H9 (cell line): ENCODE measurements at regions not wholly inside any gene's neighbourhood (a gene's known extent, or its start where the extent isn't known, plus 50 kb on each side); places are given as distances from the start of the nearest gene placed in this dataset.

Source experiments
- DNase-seq: peaks from one replicate; pipeline ENCODE4 v3.0.0-alpha.2; 2017
- H2AFZ ChIP-seq: one replicate; pipeline ENCODE4 v1.6.1; 2013; ENCODE audit warnings: mild to moderate bottlenecking, low read length, control low read depth, moderate library complexity
- H2AK5ac ChIP-seq: 2 replicates; pipeline ENCODE4 v1.6.1; 2013; ENCODE audit warnings: low read length, control low read depth, mixed read lengths; ENCODE audit not compliant: insufficient read length
- H2BK120ac ChIP-seq: one replicate; pipeline ENCODE4 v1.6.1; 2013; ENCODE audit warnings: low read depth, mild to moderate bottlenecking, low read length, control low read depth, inconsistent platforms; ENCODE audit not compliant: poor library complexity, severe bottlenecking
- H2BK12ac ChIP-seq: 2 replicates; pipeline ENCODE4 v1.6.1; 2013; ENCODE audit warnings: low read length, control low read depth, mixed read lengths, low read depth; ENCODE audit not compliant: insufficient read length
- H2BK15ac ChIP-seq: 2 replicates; pipeline ENCODE4 v1.6.1; 2013; ENCODE audit warnings: low read depth, low read length, control low read depth
- H2BK20ac ChIP-seq: one replicate; pipeline ENCODE4 v1.6.1; 2013; ENCODE audit warnings: low read depth, mild to moderate bottlenecking, low read length, control low read depth, inconsistent platforms; ENCODE audit not compliant: poor library complexity, severe bottlenecking
- H2BK5ac ChIP-seq: 2 replicates; pipeline ENCODE4 v1.6.1; 2013; ENCODE audit warnings: low read length, control low read depth, mixed read lengths; ENCODE audit not compliant: insufficient read length
- H3K14ac ChIP-seq: 2 replicates; pipeline ENCODE4 v1.6.1; 2013; ENCODE audit warnings: low read length, control low read depth; ENCODE audit not compliant: insufficient read depth
- H3K18ac ChIP-seq: 2 replicates; pipeline ENCODE4 v1.6.1; 2013; ENCODE audit warnings: low read depth, mild to moderate bottlenecking, mixed read lengths, low read length, control low read depth; ENCODE audit not compliant: insufficient read length
- H3K23ac ChIP-seq: 2 replicates; pipeline ENCODE4 v1.6.1; 2013; ENCODE audit warnings: low read length, control low read depth, mixed read lengths, low read depth; ENCODE audit not compliant: insufficient read length
- H3K23me2 ChIP-seq: 2 replicates; pipeline ENCODE4 v1.6.1; 2013; ENCODE audit warnings: low read depth, mild to moderate bottlenecking, mixed read lengths, low read length, control low read depth; ENCODE audit not compliant: insufficient read length, poor library complexity, severe bottlenecking
- H3K27ac ChIP-seq: 2 replicates; pipeline ENCODE4 v1.5.1; 2013; ENCODE audit warnings: low read length, control low read depth, mixed read lengths, low read depth; ENCODE audit not compliant: insufficient read length
- H3K27me3 ChIP-seq: 2 replicates; pipeline ENCODE4 v1.6.1; 2013; ENCODE audit warnings: low read length, control low read depth, inconsistent platforms; ENCODE audit not compliant: insufficient read depth
- H3K4ac ChIP-seq: 2 replicates; pipeline ENCODE4 v1.6.1; 2013; ENCODE audit warnings: low read depth, mild to moderate bottlenecking, control low read depth, inconsistent platforms, low read length, moderate library complexity
- H3K4me1 ChIP-seq: 2 replicates; pipeline ENCODE4 v1.6.1; 2013; ENCODE audit warnings: low read length, control low read depth, inconsistent platforms; ENCODE audit not compliant: insufficient read depth
- H3K4me2 ChIP-seq: 2 replicates; pipeline ENCODE4 v1.6.1; 2013; ENCODE audit warnings: low read length, control low read depth, mixed read lengths; ENCODE audit not compliant: insufficient read length, insufficient read depth
- H3K56ac ChIP-seq: 2 replicates; pipeline ENCODE4 v1.6.1; 2013; ENCODE audit warnings: low read depth, mild to moderate bottlenecking, mixed read lengths, low read length, control low read depth; ENCODE audit not compliant: insufficient read length
- H3K79me1 ChIP-seq: 2 replicates; pipeline ENCODE4 v1.6.1; 2013; ENCODE audit warnings: low read depth, mild to moderate bottlenecking, moderate library complexity, low read length, control low read depth, inconsistent platforms; ENCODE audit not compliant: insufficient read depth, poor library complexity, severe bottlenecking
- H3K79me2 ChIP-seq: 2 replicates; pipeline ENCODE4 v1.6.1; 2013; ENCODE audit warnings: low read length, control low read depth, inconsistent platforms; ENCODE audit not compliant: insufficient read depth
- H3K9ac ChIP-seq: 2 replicates; pipeline ENCODE4 v1.6.1; 2013; ENCODE audit warnings: low read length, control low read depth, mixed read lengths; ENCODE audit not compliant: insufficient read length; ENCODE audit errors: extremely low read depth
- H3K9me3 ChIP-seq: one replicate; pipeline ENCODE4 v1.6.1; 2013; ENCODE audit warnings: low read depth, low read length, inconsistent platforms; ENCODE audit not compliant: control insufficient read depth
- H3T11ph ChIP-seq: one replicate; pipeline ENCODE4 v1.6.1; 2013; ENCODE audit warnings: mild to moderate bottlenecking, low read length, control low read depth, inconsistent platforms
- H4K20me1 ChIP-seq: one replicate; pipeline ENCODE4 v1.6.1; 2013; ENCODE audit not compliant: control insufficient read depth, insufficient read length, insufficient read depth
- H4K5ac ChIP-seq: 2 replicates; pipeline ENCODE4 v1.6.1; 2013; ENCODE audit warnings: low read depth, mild to moderate bottlenecking, mixed read lengths, low read length, control low read depth; ENCODE audit not compliant: insufficient read length
- H4K8ac ChIP-seq: replicated peaks from 2 replicates; pipeline ENCODE4 v1.6.1; 2013; ENCODE audit warnings: low read length, control low read depth, mixed read lengths, low read depth; ENCODE audit not compliant: insufficient read length
- H4K91ac ChIP-seq: 2 replicates; pipeline ENCODE4 v1.6.1; 2013; ENCODE audit warnings: low read depth, mild to moderate bottlenecking, moderate library complexity, mixed read lengths, low read length, control low read depth; ENCODE audit not compliant: insufficient read length
- H3K27ac Mint-ChIP-seq, 3 experiments: 2 replicates in 2 of 3; 3 replicates in 1 of 3; pipeline ENCODE4 v1.8.0; 2020 to 2021; ENCODE audit warnings: mixed read lengths in 3 of 3, mild to moderate bottlenecking in 1 of 3, moderate library complexity in 1 of 3
- H3K27me3 Mint-ChIP-seq: 2 replicates; pipeline ENCODE4 v1.8.0; 2021; ENCODE audit warnings: low read depth, mild to moderate bottlenecking, moderate library complexity, mixed read lengths
- H3K36me3 Mint-ChIP-seq, 3 experiments: 2 replicates in 2 of 3; 3 replicates in 1 of 3; pipeline ENCODE4 v1.8.0; 2020 to 2021; ENCODE audit warnings: low read depth in 3 of 3, mixed read lengths in 3 of 3; ENCODE audit not compliant: insufficient read depth in 1 of 3
- H3K4me1 Mint-ChIP-seq, 2 experiments: 2 replicates each; pipeline ENCODE4 v1.8.0; 2020; ENCODE audit warnings: mixed read lengths in 2 of 2
- H3K4me3 Mint-ChIP-seq, 2 experiments: 2 replicates in 1 of 2; 3 replicates in 1 of 2; pipeline ENCODE4 v1.8.0; 2020 to 2021; ENCODE audit warnings: mild to moderate bottlenecking in 2 of 2, mixed read lengths in 2 of 2, moderate library complexity in 1 of 2
- H3K9me3 Mint-ChIP-seq, 2 experiments: 2 replicates in 1 of 2; 3 replicates in 1 of 2; pipeline ENCODE4 v1.8.0; 2020; ENCODE audit warnings: mild to moderate bottlenecking in 2 of 2, mixed read lengths in 2 of 2, moderate library complexity in 1 of 2
- CTCF ChIP-seq: fragments of 200-600 bp; sonication (generic); conservative IDR thresholded peaks from 3 replicates; pipeline ENCODE4 v1.8.0; 2021; ENCODE audit warnings: antibody characterized with exemption, mild to moderate bottlenecking
- WGBS: extraction: QIAGEN DNeasy Blood & Tissue Kit; methylation state at CpG from one replicate; pipeline ENCODE4 v1.1.7; 2013; ENCODE audit warnings: missing lambda C conversion rate, low lambda C conversion rate, mixed read lengths; ENCODE audit not compliant: insufficient read length; ENCODE audit errors: extremely low coverage; 5-methylcytosine and 5-hydroxymethylcytosine counted together

DNA sequence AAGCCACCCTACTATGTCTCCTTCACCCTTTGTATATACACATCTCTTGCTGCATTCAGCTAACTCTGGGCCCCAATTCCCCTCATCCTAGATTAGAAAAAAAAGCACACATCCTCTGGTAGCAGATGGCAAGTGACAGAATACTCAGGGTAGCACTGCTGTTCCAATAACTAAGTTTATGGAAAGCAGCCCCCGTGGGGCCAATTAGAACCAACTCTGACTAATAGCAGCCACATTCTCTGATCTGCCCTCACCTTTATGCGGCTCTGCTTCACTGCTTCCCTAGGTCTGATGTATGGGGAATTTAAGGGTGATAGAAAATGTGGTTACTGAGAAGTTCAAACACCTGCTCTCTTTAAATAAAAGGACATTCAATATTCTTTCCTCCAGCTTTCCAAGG is 74.9 kb upstream of the SETMAR start:
- Histone ChIP-seq H4K5ac (no peak overlapping the region), H3K4me1 (no peaks in the 10 kb centered on the region), H3K23me2 (no peaks in the 10 kb centered on the region), H3K56ac (no peak overlapping the region), H3K79me2 (no peaks in the 10 kb centered on the region), H2BK5ac (no peak overlapping the region), H3K9me3 (no peaks in the 10 kb centered on the region), H4K20me1 (no peaks in the 10 kb centered on the region), H4K8ac (no peak overlapping the region), H3K27me3 (peaks cover 5% of the 10 kb centered on the region; the same call in 1 of the 2 replicates), H2AFZ (no peak overlapping the region), H3K18ac (no peak overlapping the region), H3K9ac (no peak overlapping the region), H3K4ac (no peak overlapping the region), H2BK120ac (no peak overlapping the region), H3T11ph (no peak overlapping the region), H3K4me2 (no peak overlapping the region), H2AK5ac (no peak overlapping the region), H3K79me1 (no peaks in the 10 kb centered on the region), H2BK20ac (no peak overlapping the region), H2BK12ac (no peak overlapping the region), H3K23ac (no peak overlapping the region), H3K27ac (no peak overlapping the region), H4K91ac (no peak overlapping the region), H3K14ac (no peak overlapping the region), H2BK15ac (no peak overlapping the region)
- Mint-ChIP-seq H3K27me3 (peaks cover 51% of the 10 kb centered on the region), H3K9me3 (no peaks in the 10 kb centered on the region; a peak in 1 of 5 replicates), H3K4me3 (no peak overlapping the region), H3K36me3 (no peaks in the 10 kb centered on the region), H3K27ac (no peak overlapping the region), H3K4me1 (peaks cover 17 to 20% of the 10 kb centered on the region in 2 experiments)
- WGBS: no CpG with 5 or more reads among the region's 2 CpGs
- no peak for TF ChIP-seq CTCF
- no peak for DNase-seq
